GM19324 (cell line): ENCODE measurements at regions not wholly inside any gene's neighbourhood (a gene's known extent, or its start where the extent isn't known, plus 50 kb on each side); places are given as distances from the start of the nearest gene placed in this dataset.
"Not testable (repeated sequence)": the region's sequence is repeated elsewhere in the genome, so short reads cannot be mapped to it uniquely, and the experiment has no call there.

Experiments used
- ATAC-seq: cut with Tn5 transposase; IDR thresholded peaks from one replicate; pipeline ENCODE4 v1.9.1; 2021; ENCODE audit warnings: mild to moderate bottlenecking, moderate library complexity; ENCODE audit not compliant: unreplicated experiment, low FRiP score

DNA sequence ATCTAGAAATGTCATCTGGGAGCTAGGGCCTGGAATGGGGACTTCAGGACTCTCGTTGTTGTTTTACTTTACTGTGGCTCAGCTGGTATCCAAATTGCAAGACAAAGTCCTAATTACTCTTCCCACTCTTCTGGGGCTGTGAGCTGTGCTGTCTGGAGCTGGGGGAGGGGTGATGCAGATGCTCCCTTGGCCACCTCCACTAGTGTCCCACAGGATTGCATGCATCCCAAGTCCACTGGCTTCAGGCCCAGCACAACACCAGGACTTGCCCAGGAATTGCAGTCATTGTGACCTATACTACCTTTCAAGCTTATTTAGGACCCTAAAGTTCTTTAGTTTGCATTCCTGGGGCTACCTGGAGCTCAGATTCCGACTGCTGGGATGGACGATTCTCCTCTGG, 366.1 kb upstream of the FAM47C start:
- ATAC-seq, result no peak

DNA sequence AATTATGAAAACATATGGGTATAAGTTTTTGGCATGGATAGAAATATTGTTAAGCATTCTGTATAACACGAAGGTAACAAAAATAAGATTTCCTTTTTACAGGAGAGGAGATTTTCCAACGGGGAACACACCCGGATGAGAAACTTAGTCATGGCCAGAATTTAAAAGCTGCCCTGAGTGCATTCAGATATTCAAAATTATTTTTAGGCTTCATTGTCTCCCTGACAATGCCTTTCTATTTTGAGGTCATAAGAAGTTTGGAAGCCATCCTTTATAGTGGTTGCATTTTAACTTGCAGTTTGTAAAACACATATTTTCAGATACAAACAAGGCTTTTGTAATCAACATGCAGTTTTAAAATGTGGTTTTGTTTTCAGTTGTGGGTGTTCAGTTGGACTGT, 357.5 kb upstream of the FAM47C start:
- no peak for ATAC-seq

DNA sequence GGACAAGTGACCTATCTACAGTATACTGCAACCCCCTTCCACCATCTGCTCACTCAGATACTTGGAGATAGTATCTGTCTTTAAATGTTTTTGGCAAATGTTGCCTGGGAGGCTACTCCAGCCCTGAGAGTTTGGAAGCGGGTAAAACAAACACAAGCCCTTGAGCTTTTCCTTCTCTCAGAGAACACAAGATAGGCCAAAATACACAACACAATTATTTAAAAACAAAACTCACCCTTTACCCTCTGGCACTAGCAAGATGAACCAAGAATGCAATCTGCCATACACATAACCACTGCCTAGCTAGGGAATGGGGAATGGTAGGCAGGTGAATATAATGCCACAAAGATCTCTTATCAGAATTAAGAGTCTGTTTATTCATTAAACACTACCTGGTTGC, 324.7 kb upstream of the FAM47C start:
- no peak for ATAC-seq

DNA sequence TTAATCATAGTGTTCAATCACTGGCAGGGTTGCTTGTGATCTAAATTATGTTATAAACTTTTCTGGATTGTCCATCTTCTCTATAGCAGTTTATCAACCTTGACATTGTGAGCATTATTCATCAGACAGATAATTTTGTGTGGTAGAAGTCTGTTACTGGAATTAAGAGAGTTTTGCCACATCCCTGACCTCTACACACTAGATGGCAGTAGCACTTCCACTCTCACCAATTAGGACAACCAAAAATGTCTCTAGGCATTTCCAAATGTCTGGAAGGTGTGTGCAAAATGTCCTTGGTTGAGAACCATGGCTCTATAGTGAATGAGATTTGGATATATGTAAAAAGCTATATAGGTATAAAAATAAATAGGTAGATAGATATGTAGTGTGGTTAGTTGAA, 324.1 kb upstream of the FAM47C start:
- ATAC-seq, result no peak

DNA sequence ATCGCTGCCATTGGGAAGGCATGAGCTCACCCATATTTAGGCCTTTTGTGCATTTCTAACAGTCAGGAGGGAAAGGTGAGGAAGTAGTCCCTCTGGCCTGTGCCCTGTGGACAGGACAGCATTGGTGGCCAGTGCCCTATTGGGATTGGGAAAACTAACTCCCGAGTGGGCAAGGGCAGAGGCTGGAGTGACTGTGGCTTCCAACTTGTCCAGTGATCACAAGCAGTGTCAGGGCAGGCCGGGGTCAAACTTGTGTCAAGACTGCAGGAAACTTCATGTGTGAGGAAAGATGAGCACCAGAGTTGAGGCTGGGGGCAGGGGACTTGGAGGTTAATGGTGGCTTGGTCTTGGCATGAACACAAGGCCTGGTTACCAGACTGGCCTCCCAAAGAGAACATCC, 286.2 kb upstream of the FAM47C start:
- ATAC-seq, result no peak

DNA sequence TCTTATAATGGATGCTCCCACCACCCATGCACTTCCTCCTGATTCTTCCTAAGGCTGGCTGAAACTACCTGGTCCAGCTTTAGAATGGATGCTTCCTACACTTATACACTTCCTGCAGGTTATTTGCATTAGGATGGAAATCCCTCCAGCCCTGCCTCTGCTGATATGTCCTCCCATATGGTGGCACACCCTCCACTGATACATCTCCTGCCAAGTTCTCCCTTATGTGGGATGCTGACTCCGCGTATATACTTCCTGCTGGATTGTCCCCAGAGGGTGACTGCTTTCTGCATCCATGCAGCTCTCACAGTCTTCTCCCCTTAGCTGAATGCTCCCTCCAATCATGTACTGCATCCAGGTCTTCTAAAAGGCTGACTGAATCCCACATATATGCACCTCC, 254.6 kb upstream of the FAM47C start:
- no peak for ATAC-seq

DNA sequence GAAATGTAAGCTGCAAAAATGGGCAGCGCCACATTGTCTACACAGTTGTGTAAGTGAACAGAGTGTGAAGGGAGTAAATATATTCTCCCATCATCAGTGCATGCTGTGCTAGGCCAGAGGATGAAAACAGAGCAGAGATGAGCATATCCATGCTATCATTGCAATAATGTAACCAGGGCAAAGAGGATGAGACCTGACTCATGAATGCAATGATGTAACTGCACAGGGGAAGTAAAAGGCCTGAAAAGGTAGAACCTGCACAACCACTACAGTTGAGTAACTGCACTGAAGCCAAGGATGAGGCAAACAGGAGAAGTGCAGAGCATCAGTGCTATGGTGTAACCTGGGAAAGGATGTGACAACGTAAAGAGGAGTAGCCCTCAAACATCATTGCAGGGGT, 220.4 kb upstream of the FAM47C start:
- ATAC-seq, result no peak

DNA sequence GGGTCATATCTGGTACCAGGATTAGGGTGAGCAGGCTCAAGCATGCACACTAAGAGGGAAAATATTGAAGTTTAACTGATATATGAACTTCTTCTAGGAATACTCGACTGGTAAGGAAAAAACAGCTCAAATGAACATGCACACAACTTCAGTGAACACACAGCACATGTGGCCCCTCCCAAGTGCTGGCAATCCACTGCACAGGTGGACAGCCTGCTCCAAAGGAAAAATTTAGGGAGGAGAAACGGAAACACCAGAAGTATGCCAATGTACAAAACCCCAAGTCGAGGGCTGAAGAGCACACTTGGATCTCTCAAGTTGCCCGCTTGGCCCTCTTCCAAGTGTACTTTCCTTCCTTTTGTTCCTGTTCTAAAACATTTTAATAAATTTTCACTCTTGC, 205.0 kb upstream of the FAM47C start:
- ATAC-seq, result no peak

DNA sequence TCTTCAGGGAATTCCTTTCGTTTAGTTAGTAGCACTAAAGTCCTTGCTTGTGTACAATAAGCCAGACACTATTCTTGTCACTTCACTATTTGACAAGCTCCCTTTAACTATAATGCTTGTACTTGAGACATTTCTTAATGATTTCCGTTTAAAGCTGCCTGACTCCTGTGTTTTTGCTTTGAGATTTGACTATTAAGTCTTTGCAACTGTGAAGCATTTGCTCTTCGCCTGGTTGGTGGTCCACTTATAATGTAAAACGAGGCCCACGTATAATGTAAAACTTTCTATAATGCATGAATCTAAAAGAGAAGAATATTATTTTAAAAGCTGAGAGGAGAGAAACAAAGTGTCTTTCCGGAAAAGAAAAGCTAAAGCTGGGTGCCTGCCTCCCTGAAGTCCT, 204.1 kb upstream of the FAM47C start:
- no peak for ATAC-seq

DNA sequence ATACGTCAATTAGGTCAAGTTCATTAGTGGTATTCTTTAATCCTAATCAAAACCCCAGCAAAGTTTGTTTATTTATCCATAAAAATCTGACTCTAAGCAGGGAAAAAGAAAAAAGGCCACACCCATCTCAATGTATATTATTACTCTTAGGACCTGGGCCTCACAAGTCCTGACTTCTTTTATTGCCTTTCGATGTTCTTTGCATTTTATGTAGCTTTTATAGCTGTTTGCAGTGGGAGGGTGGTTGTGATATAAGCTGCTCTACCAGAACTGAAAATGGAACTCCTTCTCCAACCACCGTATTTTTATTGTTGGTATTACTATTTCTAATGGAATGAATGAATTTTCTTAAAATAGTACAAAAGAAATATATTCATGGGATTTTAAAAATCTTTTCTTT, 163.3 kb upstream of the FAM47C start:
- no peak for ATAC-seq

DNA sequence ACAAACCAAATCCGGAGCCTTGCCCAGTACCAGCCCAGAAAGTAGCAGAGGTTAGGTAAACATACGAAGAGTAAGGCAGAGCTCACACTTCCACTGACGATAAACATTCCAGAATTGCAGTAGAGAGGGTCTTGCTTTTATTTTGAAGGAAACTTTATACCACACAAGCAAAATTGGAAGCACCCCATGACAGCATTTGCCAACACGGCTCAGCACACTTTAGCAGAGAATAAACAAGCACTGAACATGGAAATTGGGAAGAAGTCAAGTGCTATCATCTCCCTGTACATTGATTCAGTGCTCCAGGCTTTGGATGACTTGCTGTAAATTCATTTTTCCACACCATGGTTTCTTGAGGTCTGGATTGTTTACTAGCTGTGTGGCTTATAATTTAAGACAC, 160.7 kb upstream of the FAM47C start:
- ATAC-seq, result no peak

DNA sequence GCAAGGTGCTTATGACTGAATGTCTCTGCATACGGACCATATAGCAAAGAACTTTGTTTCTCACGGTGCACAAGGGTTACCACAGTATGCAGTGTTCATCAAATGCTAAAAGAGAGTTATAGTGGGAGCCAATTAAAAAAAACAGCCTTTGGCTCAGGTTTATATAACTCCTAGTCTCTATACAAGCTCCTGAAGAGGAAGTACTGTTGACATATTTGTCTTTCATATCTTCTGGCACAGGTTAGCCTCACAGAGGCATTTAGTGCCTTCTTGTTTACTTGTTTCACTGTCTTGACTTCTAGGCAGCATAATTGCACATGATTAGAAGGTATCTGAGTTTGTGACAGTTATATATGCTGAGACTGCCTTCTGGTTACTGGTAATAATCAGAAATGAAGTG, 158.8 kb upstream of the FAM47C start:
- no peak for ATAC-seq

DNA sequence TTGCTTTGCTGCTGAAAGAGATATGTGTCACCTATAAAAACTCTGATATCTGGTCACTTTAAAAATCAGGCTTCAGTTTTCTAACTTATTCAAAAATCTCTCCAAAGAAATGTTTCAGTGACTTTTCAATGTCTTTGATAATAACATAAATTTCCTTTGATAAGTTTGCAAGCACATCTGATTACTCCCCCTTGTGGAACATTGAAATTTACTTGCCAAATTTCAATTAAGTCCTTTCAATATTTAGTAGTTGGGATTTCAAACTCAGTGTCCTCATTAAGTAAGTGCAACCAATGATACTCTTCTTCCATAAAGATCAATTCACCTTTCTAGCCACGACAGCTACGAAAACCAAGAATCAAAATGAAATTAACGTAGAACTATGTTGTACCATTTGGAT, 151.3 kb upstream of the FAM47C start:
- no peak for ATAC-seq

DNA sequence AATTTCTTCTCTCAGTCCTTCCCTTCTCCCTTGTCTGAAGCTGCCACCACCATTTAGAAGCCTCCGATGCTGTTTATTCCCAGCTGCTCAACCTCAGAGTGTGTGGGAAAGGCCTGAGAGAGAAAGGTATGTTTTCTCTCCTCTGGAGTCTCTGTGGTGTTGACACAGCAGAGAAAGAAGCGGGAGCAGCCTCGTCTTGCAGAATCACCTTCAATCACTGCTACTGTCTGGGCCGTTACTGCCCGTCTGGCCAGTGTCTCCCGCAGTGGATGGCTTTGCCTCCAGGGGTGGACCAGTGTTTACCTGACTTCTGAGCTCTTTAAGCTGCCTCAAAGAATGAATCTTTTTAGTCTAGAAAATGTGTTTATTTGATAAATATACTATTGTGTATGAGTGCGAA, 148.9 kb upstream of the FAM47C start:
- ATAC-seq, result no peak

DNA sequence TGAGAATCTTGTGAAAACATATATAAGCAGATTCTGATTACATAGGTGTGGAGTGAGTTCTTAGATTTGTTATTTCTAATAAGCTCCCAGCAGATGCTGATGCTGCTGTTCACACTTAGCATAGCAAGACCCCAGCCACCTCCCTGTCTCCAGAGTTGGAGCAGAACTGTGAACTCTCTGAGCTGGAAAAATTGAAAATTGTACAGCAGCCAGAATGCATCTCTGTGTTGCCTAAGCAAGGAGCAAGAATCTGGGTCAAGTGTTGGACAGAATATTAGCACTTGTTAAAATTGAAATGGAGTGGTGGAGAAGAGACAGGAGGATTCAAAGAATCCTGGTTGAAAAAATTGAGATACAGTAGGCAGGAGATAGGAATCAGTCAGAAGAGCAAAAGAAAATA, 146.6 kb upstream of the FAM47C start:
- no peak for ATAC-seq

DNA sequence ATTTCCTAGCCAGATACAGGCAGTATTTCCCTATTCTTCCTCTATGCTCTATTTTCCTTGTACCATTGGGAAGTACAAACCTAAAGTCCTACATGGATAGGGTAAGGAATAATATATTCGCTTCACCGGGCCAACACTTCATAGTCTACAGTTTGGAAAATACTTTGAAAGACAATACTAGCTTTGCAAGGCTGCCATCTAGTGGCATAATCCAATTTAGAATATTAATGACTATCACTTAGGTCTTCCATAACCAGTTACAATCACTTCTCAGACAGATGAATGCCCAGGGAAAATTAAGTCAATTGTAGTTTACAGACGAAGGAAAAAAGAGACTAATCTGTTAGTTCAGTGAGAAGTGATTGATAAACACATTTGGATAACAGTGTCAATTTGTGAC, 141.0 kb upstream of the FAM47C start:
- no peak for ATAC-seq

DNA sequence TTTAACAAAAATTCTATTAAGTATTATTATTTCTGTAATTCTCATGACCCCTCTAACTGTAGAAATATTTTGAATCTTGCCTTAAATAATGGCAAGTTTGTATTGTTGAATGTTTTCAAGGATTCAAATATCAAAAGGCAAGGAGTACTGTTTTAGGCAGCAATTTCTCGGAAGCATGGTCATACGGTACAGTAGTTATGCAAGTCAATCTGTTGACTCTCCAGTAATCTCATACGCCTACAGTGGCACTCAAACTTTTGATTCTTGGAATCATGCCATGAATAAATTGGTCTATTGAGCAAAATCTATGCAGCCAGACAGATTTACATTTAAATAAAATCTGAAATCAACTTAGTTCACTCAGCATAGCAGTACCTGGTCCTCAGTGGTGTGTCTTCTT, 139.6 kb upstream of the FAM47C start:
- no peak for ATAC-seq

DNA sequence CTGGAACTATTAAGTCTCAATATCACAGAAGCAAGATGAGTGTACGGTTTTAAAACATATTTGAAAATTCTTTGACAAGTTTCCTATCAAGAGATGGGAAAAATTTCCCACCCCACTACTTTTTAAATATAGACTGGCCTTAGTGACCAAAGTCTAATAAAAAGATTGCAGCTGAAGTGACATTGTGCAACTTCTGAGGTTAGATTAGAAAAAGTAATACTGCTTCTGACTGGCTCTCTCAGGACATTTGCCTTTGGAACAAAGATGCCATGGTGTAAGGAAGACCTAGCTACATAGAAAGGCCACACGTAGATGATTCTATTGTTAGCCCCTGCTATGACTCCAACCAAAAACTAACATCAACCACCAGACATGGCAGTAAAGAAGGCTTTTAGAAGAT, 138.7 kb upstream of the FAM47C start:
- no peak for ATAC-seq

DNA sequence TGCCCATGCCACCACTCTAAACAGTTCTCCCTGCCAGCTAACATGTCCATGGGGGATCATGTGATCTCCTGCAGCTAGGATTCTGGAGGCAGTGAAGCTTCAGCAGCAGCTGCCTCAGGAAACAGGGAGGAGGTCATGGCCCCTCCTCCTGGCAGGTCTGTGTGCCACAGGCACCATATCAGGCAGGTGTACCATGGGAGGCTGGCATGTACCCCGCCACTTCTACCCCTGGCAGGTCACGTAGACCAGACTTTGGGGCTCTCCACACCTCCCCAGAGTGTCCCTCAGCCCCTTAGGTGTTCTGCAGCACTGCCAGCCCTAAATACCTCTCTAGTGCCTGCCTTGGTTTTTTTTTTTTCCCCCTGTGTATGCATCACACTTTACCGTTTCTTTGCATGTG, 110.5 kb upstream of the FAM47C start:
- no peak for ATAC-seq

DNA sequence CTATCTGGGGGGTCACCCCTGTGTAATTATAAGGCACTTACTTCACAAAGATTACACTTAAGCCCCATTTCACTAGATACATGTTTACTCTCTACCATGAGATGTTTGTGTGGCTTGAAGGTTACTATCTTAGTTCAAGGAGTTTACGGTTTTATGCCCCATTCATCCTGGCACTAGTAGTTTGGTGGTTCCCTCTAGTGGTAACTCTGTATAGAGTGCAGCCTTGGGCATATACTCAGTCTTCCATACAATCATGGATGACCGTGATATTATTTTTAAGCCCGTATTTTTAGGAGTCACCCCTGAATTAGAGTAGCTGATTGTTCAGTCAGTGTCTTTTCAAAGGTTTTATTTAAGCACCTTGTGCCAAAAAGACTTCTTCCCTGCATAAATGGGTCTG, 109.9 kb upstream of the FAM47C start:
- ATAC-seq, result peak; percentile 51

DNA sequence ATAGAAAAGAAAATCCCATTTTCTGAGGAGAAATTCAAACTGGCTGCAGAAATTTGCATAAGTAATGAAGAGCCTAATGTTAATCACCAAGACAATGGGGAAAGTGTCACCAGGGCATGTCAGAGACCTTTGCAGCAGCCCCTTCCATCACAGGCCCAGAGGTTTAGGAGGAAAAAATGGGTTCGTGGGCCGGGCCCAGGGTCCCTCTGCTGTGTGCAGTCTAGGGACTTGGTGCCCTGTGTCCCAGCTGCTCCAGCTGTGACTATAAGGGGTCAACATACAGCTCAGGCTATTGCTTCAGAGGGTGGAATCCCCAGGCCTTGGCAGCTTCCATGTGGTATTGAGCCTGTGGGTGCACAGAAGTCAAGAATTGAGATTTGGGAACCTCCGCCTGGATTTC, 103.6 kb upstream of the FAM47C start:
- not testable (repeated sequence) for ATAC-seq

DNA sequence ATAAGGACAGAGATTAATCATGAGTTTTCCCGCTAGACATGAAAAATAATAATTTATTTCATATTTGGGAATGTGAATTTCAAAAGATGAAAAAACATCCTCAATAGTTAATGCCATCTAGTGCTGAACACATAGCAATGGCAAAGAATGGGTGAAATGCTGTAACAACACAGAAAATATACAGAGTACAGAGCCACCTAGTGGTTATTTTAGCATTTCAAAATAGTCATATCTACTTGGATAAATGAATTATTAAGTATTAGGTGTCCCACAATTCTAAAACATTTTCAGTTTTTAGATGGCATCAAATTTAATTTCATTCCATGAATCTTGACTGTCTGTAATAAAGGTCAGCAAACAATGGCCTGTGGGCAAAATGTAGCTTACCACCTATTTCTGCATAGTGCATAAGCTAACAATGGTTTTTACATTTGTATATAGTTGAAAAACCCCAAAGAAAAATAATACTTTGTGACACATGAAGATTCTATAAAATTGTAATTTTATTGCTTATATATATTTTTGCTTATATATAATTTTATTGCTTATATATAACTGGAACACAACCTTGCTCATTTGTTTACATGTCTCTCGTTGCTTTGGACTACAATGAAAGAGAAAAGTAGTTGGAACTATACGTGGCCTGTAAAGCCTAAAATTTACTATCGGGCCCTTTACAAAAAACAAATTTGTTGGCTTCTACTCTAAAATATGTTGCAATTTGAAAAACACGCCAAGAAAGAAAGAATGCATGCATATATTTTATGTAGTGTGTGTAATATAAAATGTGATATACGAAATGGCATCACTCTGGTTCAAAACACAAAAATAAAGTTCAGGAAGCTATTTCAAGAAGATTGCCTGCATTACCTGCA, 99.1 kb upstream of the FAM47C start:
- ATAC-seq, result no peak

DNA sequence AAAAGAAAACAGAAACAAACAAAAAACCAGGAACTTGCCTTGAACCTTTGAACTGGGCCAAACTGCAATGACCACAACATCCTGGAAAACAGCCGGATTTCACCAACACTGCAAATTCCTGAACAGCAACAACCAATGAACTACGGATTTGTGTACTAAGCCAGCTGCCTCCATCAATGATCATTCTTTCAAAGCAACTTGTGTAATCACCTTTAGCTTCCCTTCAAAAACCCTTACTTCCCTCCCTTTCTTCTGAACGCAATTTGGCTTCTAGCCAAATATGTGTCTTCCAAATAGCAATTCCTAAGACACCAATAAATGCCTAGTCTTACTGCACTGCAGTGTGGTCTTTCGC, 98.5 kb upstream of the FAM47C start:
- ATAC-seq, result no peak
